HG02678 (cell line): ENCODE measurements at regions not wholly inside any gene's neighbourhood (a gene's known extent, or its start where the extent isn't known, plus 50 kb on each side); places are given as distances from the start of the nearest gene placed in this dataset.

Source experiments
- ATAC-seq: cut with Tn5 transposase; IDR thresholded peaks from one replicate; pipeline ENCODE4 v1.9.1; 2021; ENCODE audit warnings: mild to moderate bottlenecking, moderate library complexity; ENCODE audit not compliant: unreplicated experiment

GRCh38 chr5:23368393-23368792 is 139.0 kb upstream of the PRDM9 start:
- no peak for ATAC-seq

- no peak for ATAC-seq
These were observed 139.5 kb upstream of the PRDM9 start for GRCh38 chr5:23367874-23368273.

GRCh38 chr5:23353286-23353685 is 154.1 kb upstream of the PRDM9 start:
- no peak for ATAC-seq

- no peak for ATAC-seq
These were observed 155.0 kb upstream of the PRDM9 start for GRCh38 chr5:23352446-23352845.

- ATAC-seq = no peak
These were observed 164.3 kb upstream of the PRDM9 start for GRCh38 chr5:23343121-23343520.

- ATAC-seq = no peak
These were observed 174.7 kb upstream of the PRDM9 start for GRCh38 chr5:23332650-23333251.

- ATAC-seq = no peak
These were observed 176.7 kb upstream of the PRDM9 start for GRCh38 chr5:23330726-23331125.

GRCh38 chr5:23319901-23320300 is 187.5 kb upstream of the PRDM9 start:
- ATAC-seq = no peak

GRCh38 chr5:23318960-23319359 is 188.4 kb upstream of the PRDM9 start:
- ATAC-seq = no peak

- ATAC-seq = no peak
These were observed 189.2 kb upstream of the PRDM9 start for GRCh38 chr5:23318166-23318565.

- no peak for ATAC-seq
These were observed 191.3 kb upstream of the PRDM9 start for GRCh38 chr5:23316060-23316591.

GRCh38 chr5:23314827-23315226 is 192.6 kb upstream of the PRDM9 start:
- no peak for ATAC-seq

- no peak for ATAC-seq
These were observed 202.4 kb upstream of the PRDM9 start for GRCh38 chr5:23305055-23305454.

- no peak for ATAC-seq
These were observed 203.6 kb upstream of the PRDM9 start for GRCh38 chr5:23303836-23304235.

- no peak for ATAC-seq
These were observed 204.0 kb upstream of the PRDM9 start for GRCh38 chr5:23303435-23303834.

- no peak for ATAC-seq
These were observed 205.0 kb upstream of the PRDM9 start for GRCh38 chr5:23302438-23302837.

GRCh38 chr5:23289162-23289561 is 218.2 kb upstream of the PRDM9 start:
- no peak for ATAC-seq

GRCh38 chr5:23284656-23285055 is 222.8 kb upstream of the PRDM9 start:
- no peak for ATAC-seq

- ATAC-seq = no peak
These were observed 233.2 kb upstream of the PRDM9 start for GRCh38 chr5:23274171-23274570.

- ATAC-seq = no peak
These were observed 237.4 kb upstream of the PRDM9 start for GRCh38 chr5:23269981-23270380.

GRCh38 chr5:23268136-23268535 is 239.3 kb upstream of the PRDM9 start:
- ATAC-seq = no peak

GRCh38 chr5:23260621-23261020 is 246.8 kb upstream of the PRDM9 start:
- ATAC-seq = no peak

GRCh38 chr5:23257656-23258055 is 249.8 kb upstream of the PRDM9 start:
- ATAC-seq = no peak
